Keratinocyte (primary cell): ENCODE measurements at regions not wholly inside any gene's neighbourhood (a gene's known extent, or its start where the extent isn't known, plus 50 kb on each side); places are given as distances from the start of the nearest gene placed in this dataset.

Experiments used
- DNase-seq: peaks from one replicate; pipeline ENCODE4 v3.0.0-alpha.2; 2011; ENCODE audit warnings: low read depth, missing footprints, low spot score
- FAIRE-seq: peaks from 2 replicates; lab custom pipeline; 2011; peaks lifted over from hg19 to GRCh38; lab: Jason Lieb, UNC
- H2AFZ ChIP-seq: 2 replicates; pipeline ENCODE4 v1.6.0; 2012; ENCODE audit warnings: low read length, control low read depth, inconsistent platforms; ENCODE audit not compliant: control insufficient read depth
- H3K27ac ChIP-seq: 2 replicates; pipeline ENCODE4 v1.5.1; 2011; ENCODE audit warnings: low read length; ENCODE audit not compliant: control insufficient read depth, insufficient read depth
- H3K27me3 ChIP-seq: 3 replicates; pipeline ENCODE4 v1.6.0; 2011; ENCODE audit warnings: low read length; ENCODE audit not compliant: control insufficient read depth, insufficient read depth; ENCODE audit errors: extremely low read depth
- H3K36me3 ChIP-seq, 2 experiments: 2 replicates in 1 of 2; 3 replicates in 1 of 2; pipeline ENCODE4 v1.5.1; 2011; ENCODE audit warnings: low read length in 2 of 2, mild to moderate bottlenecking in 1 of 2; ENCODE audit not compliant: control insufficient read depth in 2 of 2, insufficient read depth in 2 of 2; ENCODE audit errors: extremely low read depth in 1 of 2
- H3K4me1 ChIP-seq: 3 replicates; pipeline ENCODE4 v1.5.1; 2011; ENCODE audit warnings: low read length; ENCODE audit not compliant: control insufficient read depth, insufficient read depth; ENCODE audit errors: extremely low read depth
- H3K4me2 ChIP-seq: 3 replicates; pipeline ENCODE4 v1.6.0; 2011; ENCODE audit warnings: low read depth, low read length; ENCODE audit not compliant: control insufficient read depth, insufficient read depth; ENCODE audit errors: extremely low read depth
- H3K4me3 ChIP-seq, 3 experiments: fragments of 200-600 bp in 1 of 3; sonication (generic) in 1 of 3; 2 replicates in 2 of 3; 3 replicates in 1 of 3; pipeline ENCODE4 v1.5.1; 2011 to 2016; ENCODE audit warnings: low read length in 3 of 3, mild to moderate bottlenecking in 3 of 3, control low read depth in 2 of 3, inconsistent platforms in 1 of 3, low read depth in 1 of 3, mixed read lengths in 1 of 3, mixed run types in 1 of 3, moderate library complexity in 1 of 3; ENCODE audit not compliant: control insufficient read depth in 2 of 3, insufficient read depth in 2 of 3; ENCODE audit errors: extremely low read depth in 1 of 3
- H3K79me2 ChIP-seq: 2 replicates; pipeline ENCODE4 v1.6.0; 2012; ENCODE audit warnings: low read length; ENCODE audit not compliant: control insufficient read depth, insufficient read depth
- H3K9ac ChIP-seq: 3 replicates; pipeline ENCODE4 v1.6.0; 2011; ENCODE audit warnings: low read length; ENCODE audit not compliant: control insufficient read depth, insufficient read depth; ENCODE audit errors: extremely low read depth
- H3K9me1 ChIP-seq: 3 replicates; pipeline ENCODE4 v1.6.0; 2011; ENCODE audit warnings: low read length; ENCODE audit not compliant: control insufficient read depth, insufficient read depth; ENCODE audit errors: extremely low read depth
- H3K9me3 ChIP-seq: 2 replicates; pipeline ENCODE4 v1.5.1; 2012; ENCODE audit warnings: low read depth, low read length; ENCODE audit not compliant: control insufficient read depth
- H4K20me1 ChIP-seq: 3 replicates; pipeline ENCODE4 v1.6.0; 2011; ENCODE audit warnings: low read length; ENCODE audit not compliant: control insufficient read depth, insufficient read depth; ENCODE audit errors: extremely low read depth
- EZH2 ChIP-seq: IDR thresholded peaks from one replicate; pipeline ENCODE4 v1.6.1; 2012; ENCODE audit warnings: inconsistent platforms, mild to moderate bottlenecking, low read length, moderate library complexity
- dilution Hi-C: fragments of 300-500 bp; cut with MboI; formaldehyde crosslinking; loops from one replicate; pipeline ENCODE4 v1.7.0; 2020; ENCODE audit warnings: low sequenced_read_pairs; ENCODE audit not compliant: extremely low pct_ligation_motif_present
- TF ChIP-seq, protein P1 (sequence below), 3 experiments: IDR thresholded peaks in 1 of 3; conservative IDR thresholded peaks in 1 of 3; optimal IDR thresholded peaks in 1 of 3; 2 replicates in 2 of 3; 3 replicates in 1 of 3; pipeline versions ENCODE3 to v1.5.1; 2011; ENCODE audit warnings: low read length in 3 of 3, mild to moderate bottlenecking in 3 of 3, moderate library complexity in 2 of 3, control low read depth in 1 of 3, inconsistent platforms in 1 of 3; ENCODE audit not compliant: insufficient read depth in 2 of 3; ENCODE audit errors: extremely low read depth in 1 of 3

DNA sequence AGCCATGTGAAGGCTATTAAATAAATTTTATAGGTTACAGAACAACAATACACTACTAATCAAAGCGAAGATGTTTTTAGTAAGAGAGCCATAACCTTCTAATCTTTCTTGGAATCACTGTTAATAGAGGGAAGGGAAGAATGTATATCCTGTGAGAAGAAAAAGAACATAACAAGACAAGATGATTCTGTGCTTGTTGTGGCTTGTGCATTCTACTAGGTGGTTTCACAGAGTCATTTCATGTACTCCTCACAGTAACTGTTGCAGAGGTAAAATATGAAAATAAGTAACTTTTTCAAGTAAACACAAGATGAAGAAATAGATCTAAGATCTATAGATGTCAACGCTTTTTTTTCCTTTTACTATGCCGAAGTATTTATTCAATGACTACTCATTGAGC, 116.9 kb upstream of the FAM83B start:
- Histone ChIP-seq H3K27ac (peak overlapping the region; percentile 59), H3K4me2 (peak overlapping the region; percentile 70), H3K9me3 (no peaks in the 10 kb centered on the region), H3K4me1 (peaks cover 14% of the 10 kb centered on the region), H3K4me3 (peak overlapping the region in 1 of 3 experiments; percentile 27), H4K20me1 (no peaks in the 10 kb centered on the region), H2AFZ (peak overlapping the region; percentile 48), H3K36me3 (no peaks in the 10 kb centered on the region), H3K9me1 (no peaks in the 10 kb centered on the region), H3K27me3 (no peaks in the 10 kb centered on the region), H3K79me2 (no peaks in the 10 kb centered on the region), H3K9ac (peak overlapping the region; percentile 1)
- dilution Hi-C loops, result no loop called here
- no peak for DNase-seq
- FAIRE-seq, result peak; percentile 80
- TF ChIP-seq, protein P1, sequence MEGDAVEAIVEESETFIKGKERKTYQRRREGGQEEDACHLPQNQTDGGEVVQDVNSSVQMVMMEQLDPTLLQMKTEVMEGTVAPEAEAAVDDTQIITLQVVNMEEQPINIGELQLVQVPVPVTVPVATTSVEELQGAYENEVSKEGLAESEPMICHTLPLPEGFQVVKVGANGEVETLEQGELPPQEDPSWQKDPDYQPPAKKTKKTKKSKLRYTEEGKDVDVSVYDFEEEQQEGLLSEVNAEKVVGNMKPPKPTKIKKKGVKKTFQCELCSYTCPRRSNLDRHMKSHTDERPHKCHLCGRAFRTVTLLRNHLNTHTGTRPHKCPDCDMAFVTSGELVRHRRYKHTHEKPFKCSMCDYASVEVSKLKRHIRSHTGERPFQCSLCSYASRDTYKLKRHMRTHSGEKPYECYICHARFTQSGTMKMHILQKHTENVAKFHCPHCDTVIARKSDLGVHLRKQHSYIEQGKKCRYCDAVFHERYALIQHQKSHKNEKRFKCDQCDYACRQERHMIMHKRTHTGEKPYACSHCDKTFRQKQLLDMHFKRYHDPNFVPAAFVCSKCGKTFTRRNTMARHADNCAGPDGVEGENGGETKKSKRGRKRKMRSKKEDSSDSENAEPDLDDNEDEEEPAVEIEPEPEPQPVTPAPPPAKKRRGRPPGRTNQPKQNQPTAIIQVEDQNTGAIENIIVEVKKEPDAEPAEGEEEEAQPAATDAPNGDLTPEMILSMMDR (optimal IDR thresholded peaks at IDR 0.05 in 1 of 3, IDR thresholded peaks at IDR 0.05 in 1 of 3, conservative IDR thresholded peaks at IDR 0.05 in 1 of 3; ENCODE audit: extremely low read depth in 1 of 3, insufficient read depth in 2 of 3, low read length in 3 of 3), result no peak
- no peak for TF ChIP-seq EZH2

DNA sequence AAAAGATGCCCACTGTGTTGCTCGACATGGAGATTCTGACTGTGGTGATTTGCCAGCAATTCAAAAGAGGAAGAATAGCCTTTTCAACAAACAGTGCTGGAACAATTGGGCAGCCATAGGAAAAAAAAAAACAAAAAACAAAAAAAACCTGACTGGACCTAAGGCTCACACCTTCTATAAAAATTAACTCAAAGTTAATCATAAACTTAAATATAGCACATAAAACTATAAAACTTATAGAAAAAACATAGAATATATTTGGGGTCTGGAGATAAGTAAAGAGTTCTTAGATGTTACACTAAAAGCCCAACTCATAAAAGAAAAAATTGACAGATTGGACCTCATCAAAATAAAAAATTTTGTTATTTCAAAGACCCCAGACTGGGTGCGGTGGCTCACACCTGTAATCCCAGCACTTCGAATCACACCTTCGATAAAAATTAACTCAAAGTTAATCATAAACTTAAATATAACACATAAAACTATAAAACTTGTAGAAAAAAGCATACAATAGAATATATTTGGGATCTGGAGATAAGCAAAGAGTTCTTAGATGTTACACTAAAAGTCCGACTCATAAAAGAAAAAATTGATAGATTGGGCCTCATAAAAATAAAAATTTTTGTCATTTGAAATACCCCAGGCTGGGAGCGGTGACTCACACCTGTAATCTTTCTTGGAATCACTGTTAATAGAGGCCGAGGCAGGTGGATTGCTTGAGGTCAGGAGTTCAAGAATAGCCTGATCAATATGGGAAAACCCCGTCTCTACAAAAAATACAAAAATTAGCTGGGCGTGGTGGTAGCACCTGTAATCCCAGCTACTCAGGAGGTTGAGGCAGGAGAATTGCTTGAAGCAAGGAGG, 115.6 kb upstream of the FAM83B start:
- Histone ChIP-seq H3K4me1 (peaks cover 14% of the 10 kb centered on the region), H3K4me2 (peak overlapping the region; percentile 70), H3K9me1 (no peaks in the 10 kb centered on the region), H2AFZ (peak overlapping the region; percentile 13), H4K20me1 (no peaks in the 10 kb centered on the region), H3K4me3 (no peak overlapping the region), H3K9me3 (peaks cover 3% of the 10 kb centered on the region), H3K9ac (no peak overlapping the region), H3K36me3 (no peaks in the 10 kb centered on the region), H3K27me3 (no peaks in the 10 kb centered on the region), H3K79me2 (no peaks in the 10 kb centered on the region), H3K27ac (no peak overlapping the region)
- no peak for DNase-seq
- dilution Hi-C loops, result no loop called here
- no peak for TF ChIP-seq EZH2
- TF ChIP-seq, protein P1 (optimal IDR thresholded peaks at IDR 0.05 in 1 of 3, IDR thresholded peaks at IDR 0.05 in 1 of 3, conservative IDR thresholded peaks at IDR 0.05 in 1 of 3; ENCODE audit: extremely low read depth in 1 of 3, insufficient read depth in 2 of 3, low read length in 3 of 3), result no peak
- FAIRE-seq, result no peak
